Tibial artery (tissue), 4 donors: ENCODE measurements at regions not wholly inside any gene's neighbourhood (a gene's known extent, or its start where the extent isn't known, plus 50 kb on each side); places are given as distances from the start of the nearest gene placed in this dataset.

Source experiments
- DNase-seq, 2 donors: peaks; one replicate each; pipeline ENCODE4 v3.0.0-alpha.2; 2019
- H3K27ac ChIP-seq, 2 donors: fragments of 200-600 bp; sonication (generic) in 1 of 2; 1 replicate in 1 of 2; 2 replicates in 1 of 2; pipeline ENCODE4 v1.5.1; 2018 to 2019; ENCODE audit warnings: mild to moderate bottlenecking in 1 of 2
- H3K27me3 ChIP-seq, 2 donors: fragments of 200-600 bp; sonication (generic) in 1 of 2; one replicate each; pipeline versions ENCODE4 v1.5.1 to v1.6.0; 2016 to 2019
- H3K36me3 ChIP-seq, 3 donors: fragments of 200-600 bp; sonication (generic) in 2 of 3; one replicate each; pipeline ENCODE4 v1.5.1; 2016 to 2019; ENCODE audit warnings: mild to moderate bottlenecking in 2 of 3
- H3K4me1 ChIP-seq, 4 donors: fragments of 200-600 bp; sonication (generic) in 2 of 4; 1 replicate in 3 of 4; 2 replicates in 1 of 4; pipeline ENCODE4 v1.5.1; 2016 to 2019
- H3K4me3 ChIP-seq, 2 donors: fragments of 200-600 bp; sonication (generic) in 1 of 2; 1 replicate in 1 of 2; 2 replicates in 1 of 2; pipeline ENCODE4 v1.5.1; 2018 to 2019; ENCODE audit warnings: mild to moderate bottlenecking in 2 of 2
- H3K9me3 ChIP-seq, 3 donors: fragments of 200-600 bp; sonication (generic) in 1 of 3; one replicate each; pipeline ENCODE4 v1.5.1; 2016 to 2019
- CTCF ChIP-seq, 2 experiments: fragments of 200-600 bp in 1 of 2; fragments of 450-650 bp in 1 of 2; IDR thresholded peaks; one replicate each; pipeline ENCODE4 v1.5.1; 2017 to 2019; ENCODE audit warnings: antibody characterized with exemption in 2 of 2, mild to moderate bottlenecking in 1 of 2, moderate library complexity in 1 of 2
- intact Hi-C: fragments of 100-400 bp; cut with DNase I; formaldehyde crosslinking; loops from one replicate; pipeline ENCODE4 v1.15.0; 2023; ENCODE audit warnings: low total_unique reads

GRCh38 chr22:44592824-44593148 lies 94.8 kb upstream of the RTL6 start:
- Histone ChIP-seq H3K27me3 (peaks cover 0 to 75% of the 10 kb centered on the region in 2 donors), H3K27ac (no peak overlapping the region), H3K4me3 (no peak overlapping the region), H3K4me1 (no peaks in the 10 kb centered on the region), H3K36me3 (no peaks in the 10 kb centered on the region), H3K9me3 (peaks cover 0 to 16% (median 0%) of the 10 kb centered on the region in 3 donors)
- no peak for DNase-seq
- no peak for TF ChIP-seq CTCF (IDR thresholded peaks at IDR 0.05)
- intact Hi-C loops, result no loop called here

GRCh38 chr22:44592126-44592823 lies 94.2 kb upstream of the RTL6 start:
- no peaks in the 10 kb centered on the region for H3K36me3 ChIP-seq
- no peak for TF ChIP-seq CTCF (IDR thresholded peaks at IDR 0.05)
- H3K4me1 ChIP-seq, result no peaks in the 10 kb centered on the region
- peaks cover 0 to 16% (median 0%) of the 10 kb centered on the region in 3 donors for H3K9me3 ChIP-seq
- H3K4me3 ChIP-seq, result no peak overlapping the region
- DNase-seq, result no peak
- intact Hi-C loops, result no loop called here
- peaks cover 0 to 70% of the 10 kb centered on the region in 2 donors for H3K27me3 ChIP-seq
- H3K27ac ChIP-seq, result no peak overlapping the region

- intact Hi-C loops, result no loop called here
- H3K9me3 ChIP-seq, result peaks cover 0 to 16% (median 0%) of the 10 kb centered on the region in 3 donors
- no peak overlapping the region for H3K4me3 ChIP-seq
- no peak overlapping the region for H3K27ac ChIP-seq
- H3K27me3 ChIP-seq, result peaks cover 0 to 62% of the 10 kb centered on the region in 2 donors
- no peak for DNase-seq
- no peak for TF ChIP-seq CTCF (IDR thresholded peaks at IDR 0.05)
- peaks cover 0 to 5% (median 0%) of the 10 kb centered on the region in 4 donors for H3K4me1 ChIP-seq
- H3K36me3 ChIP-seq, result no peaks in the 10 kb centered on the region
Measured at GRCh38 chr22:44591146-44591790, 93.2 kb upstream of the RTL6 start.

- no peak for DNase-seq
- no peak for TF ChIP-seq CTCF (IDR thresholded peaks at IDR 0.05)
- intact Hi-C loops, result no loop called here
- Histone ChIP-seq H3K4me3 (no peak overlapping the region), H3K36me3 (no peaks in the 10 kb centered on the region), H3K9me3 (peaks cover 0 to 16% (median 0%) of the 10 kb centered on the region in 3 donors), H3K27me3 (peaks cover 0 to 64% of the 10 kb centered on the region in 2 donors), H3K4me1 (peaks cover 0 to 5% (median 0%) of the 10 kb centered on the region in 4 donors), H3K27ac (no peak overlapping the region)
Measured at GRCh38 chr22:44590291-44590690, 92.3 kb upstream of the RTL6 start.

GRCh38 chr22:44589831-44590230 lies 91.8 kb upstream of the RTL6 start:
- TF ChIP-seq CTCF (IDR thresholded peaks at IDR 0.05), result no peak
- Histone ChIP-seq H3K27me3 (peaks cover 0 to 64% of the 10 kb centered on the region in 2 donors), H3K9me3 (peaks cover 0 to 16% (median 0%) of the 10 kb centered on the region in 3 donors), H3K27ac (no peak overlapping the region), H3K4me1 (peaks cover 0 to 5% (median 0%) of the 10 kb centered on the region in 4 donors), H3K4me3 (no peak overlapping the region), H3K36me3 (no peaks in the 10 kb centered on the region)
- intact Hi-C loops, result no loop called here
- DNase-seq, result no peak
